AG04449 (cell line): ENCODE measurements at regions not wholly inside any gene's neighbourhood (a gene's known extent, or its start where the extent isn't known, plus 50 kb on each side); places are given as distances from the start of the nearest gene placed in this dataset.
"Not testable (repeated sequence)": the region's sequence is repeated elsewhere in the genome, so short reads cannot be mapped to it uniquely, and the experiment has no call there.

Experiments
- CTCF ChIA-PET: fragments of 350-600 bp; formaldehyde crosslinking; extraction: SDS; loops from one replicate; lab custom pipeline; 2021; ENCODE audit warnings: antibody characterized with exemption; lab: Yijun Ruan, JAX
- POLR2A ChIA-PET: fragments of 400-600, 350-600 bp; formaldehyde crosslinking; extraction: SDS; loops from one replicate; lab custom pipeline; 2020; ENCODE audit warnings: antibody characterized with exemption, inconsistent platforms; lab: Yijun Ruan, JAX
- DNase-seq: peaks from one replicate; pipeline ENCODE4 v3.0.0-alpha.2; 2010; ENCODE audit warnings: low read depth, low spot score
- H3K4me3 ChIP-seq: 2 replicates; pipeline ENCODE4 v1.5.1; 2011; ENCODE audit warnings: low read depth, mild to moderate bottlenecking, control low read depth, low read length
- TF ChIP-seq, protein P1 (sequence below): IDR thresholded peaks from one replicate; pipeline ENCODE4 v1.5.1; 2011; ENCODE audit warnings: mild to moderate bottlenecking, moderate library complexity, low read length, control low read depth, inconsistent platforms; ENCODE audit not compliant: insufficient read depth; ENCODE audit errors: missing control alignments

DNA sequence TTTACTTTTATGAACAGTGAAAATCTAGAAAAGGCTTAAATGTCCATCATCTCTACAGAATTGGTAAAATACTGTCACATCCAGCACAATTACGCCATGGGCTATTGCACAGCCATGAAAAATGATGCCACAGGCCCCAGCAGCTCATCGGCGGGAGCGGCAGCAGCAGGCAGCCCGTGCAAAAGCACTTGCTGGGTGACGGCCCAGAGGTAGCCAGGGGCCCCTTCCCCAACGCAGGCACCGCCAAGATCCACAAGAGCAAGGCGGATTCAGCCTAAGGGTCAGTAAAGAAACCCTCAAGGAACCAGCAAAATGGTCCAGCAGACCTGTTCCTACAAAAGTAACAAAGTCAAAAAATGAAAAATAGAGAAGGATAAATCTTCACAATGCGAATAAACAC, 272.7 kb downstream of the AGTPBP1 start:
- TF ChIP-seq, protein P1, sequence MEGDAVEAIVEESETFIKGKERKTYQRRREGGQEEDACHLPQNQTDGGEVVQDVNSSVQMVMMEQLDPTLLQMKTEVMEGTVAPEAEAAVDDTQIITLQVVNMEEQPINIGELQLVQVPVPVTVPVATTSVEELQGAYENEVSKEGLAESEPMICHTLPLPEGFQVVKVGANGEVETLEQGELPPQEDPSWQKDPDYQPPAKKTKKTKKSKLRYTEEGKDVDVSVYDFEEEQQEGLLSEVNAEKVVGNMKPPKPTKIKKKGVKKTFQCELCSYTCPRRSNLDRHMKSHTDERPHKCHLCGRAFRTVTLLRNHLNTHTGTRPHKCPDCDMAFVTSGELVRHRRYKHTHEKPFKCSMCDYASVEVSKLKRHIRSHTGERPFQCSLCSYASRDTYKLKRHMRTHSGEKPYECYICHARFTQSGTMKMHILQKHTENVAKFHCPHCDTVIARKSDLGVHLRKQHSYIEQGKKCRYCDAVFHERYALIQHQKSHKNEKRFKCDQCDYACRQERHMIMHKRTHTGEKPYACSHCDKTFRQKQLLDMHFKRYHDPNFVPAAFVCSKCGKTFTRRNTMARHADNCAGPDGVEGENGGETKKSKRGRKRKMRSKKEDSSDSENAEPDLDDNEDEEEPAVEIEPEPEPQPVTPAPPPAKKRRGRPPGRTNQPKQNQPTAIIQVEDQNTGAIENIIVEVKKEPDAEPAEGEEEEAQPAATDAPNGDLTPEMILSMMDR, result no peak
- H3K4me3 ChIP-seq, result no peak overlapping the region
- ChIA-PET POLR2A (no interaction called here), CTCF (interaction anchor here (0.7 kb wide), 1 partner anchor 141 kb away, joined by 3 read pairs; no protein-coding TSS in a partner anchor)
- no peak for DNase-seq

DNA sequence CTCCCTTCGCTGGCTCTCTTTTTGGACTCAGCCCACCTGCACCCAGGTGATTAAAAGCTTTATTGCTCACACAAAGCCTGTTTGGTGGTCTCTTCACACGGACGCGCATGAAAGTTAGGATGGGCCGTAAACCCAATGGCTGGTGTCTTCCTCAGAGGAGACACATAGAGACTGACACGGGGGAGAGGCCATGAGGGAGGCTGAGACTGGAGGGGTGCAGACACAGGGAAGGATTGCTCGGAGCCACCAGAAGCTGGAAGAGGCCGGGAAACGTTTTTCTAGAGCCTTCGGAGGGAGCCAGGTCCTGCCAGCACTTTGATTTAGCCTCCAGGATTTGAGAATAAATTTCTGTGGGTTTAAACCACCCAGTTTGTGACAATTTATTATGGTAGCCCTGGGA, 274.9 kb downstream of the AGTPBP1 start:
- DNase-seq, result no peak
- POLR2A ChIA-PET, result no interaction called here
- TF ChIP-seq, protein P1, result no peak
- CTCF ChIA-PET, result no interaction called here
- H3K4me3 ChIP-seq, result no peak overlapping the region

DNA sequence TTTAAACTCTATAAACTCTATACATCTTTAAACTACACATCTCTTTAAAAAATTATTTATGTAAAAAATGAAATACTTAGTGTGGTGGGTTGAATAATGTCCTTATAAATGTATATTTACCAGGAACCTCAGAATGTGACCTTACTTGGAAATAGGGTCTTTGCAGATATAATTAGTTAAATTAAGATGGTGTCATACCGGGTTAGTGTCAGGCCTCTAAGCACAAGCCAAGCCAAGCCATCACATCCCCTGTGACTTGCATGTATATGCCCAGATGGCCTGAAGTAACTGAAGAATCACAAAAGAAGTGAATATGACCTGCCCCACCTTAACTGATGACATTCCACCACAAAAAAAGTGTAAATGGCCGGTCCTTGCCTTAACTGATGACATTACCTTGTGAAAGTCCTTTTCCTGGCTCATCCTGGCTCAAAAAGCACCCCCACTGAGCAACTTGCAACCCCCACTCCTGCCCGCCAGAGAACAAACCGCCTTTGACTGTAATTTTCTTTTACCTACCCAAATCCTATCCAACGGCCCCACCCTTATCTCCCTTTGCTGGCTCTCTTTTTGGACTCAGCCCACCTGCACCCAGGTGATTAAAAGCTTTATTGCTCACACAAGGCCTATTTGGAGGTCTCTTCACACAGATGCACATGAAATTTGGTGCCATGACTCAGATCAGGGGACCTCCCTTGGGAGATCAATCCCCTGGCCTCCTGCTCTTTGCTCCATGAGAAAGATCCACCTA, 283.5 kb downstream of the AGTPBP1 start:
- H3K4me3 ChIP-seq, POLR2A ChIA-PET, CTCF ChIA-PET, DNase-seq: not testable (repeated sequence)

DNA sequence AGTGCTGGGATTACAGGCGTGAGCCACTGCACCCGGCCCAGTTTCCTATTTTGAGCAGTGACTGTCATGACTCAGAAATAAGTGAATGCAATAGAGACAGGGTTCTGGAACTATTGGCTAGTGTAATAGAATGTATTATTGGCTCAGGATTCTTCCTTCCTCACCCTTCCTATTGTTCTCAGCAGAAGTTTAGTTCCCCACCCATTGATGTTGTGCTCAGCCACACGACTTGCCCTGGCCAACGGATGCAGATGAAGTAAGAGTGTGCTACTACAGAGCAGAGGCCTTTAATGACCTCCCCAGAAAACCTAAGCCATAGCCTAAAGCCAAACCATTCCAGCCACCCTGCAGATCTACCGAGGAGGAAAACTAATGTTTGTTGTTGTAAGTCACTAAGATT, 287.9 kb downstream of the AGTPBP1 start:
- CTCF ChIA-PET, result no interaction called here
- TF ChIP-seq, protein P1, result no peak
- no peak overlapping the region for H3K4me3 ChIP-seq
- POLR2A ChIA-PET, result no interaction called here
- DNase-seq, result no peak

DNA sequence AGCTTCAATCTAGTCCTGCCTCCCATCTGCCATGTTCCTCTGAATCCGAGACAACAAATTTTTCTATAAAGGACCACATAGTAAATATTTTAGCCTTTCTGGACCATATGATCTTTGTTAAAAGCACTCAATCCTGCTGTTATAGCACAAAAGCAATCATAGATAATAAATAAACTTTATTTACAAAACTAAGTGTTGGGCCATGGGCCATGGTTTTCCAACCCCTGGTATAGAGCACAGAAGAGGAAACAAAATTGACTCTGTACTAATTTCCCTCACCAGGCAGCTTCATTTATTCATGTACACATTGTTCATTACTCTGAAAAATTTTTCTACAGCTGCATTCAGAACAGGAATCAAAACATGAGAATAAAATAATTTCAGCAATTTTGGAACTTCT, 288.9 kb downstream of the AGTPBP1 start:
- DNase-seq, result no peak
- no peak overlapping the region for H3K4me3 ChIP-seq
- ChIA-PET POLR2A (no interaction called here), CTCF (no interaction called here)
- TF ChIP-seq, protein P1, result no peak

DNA sequence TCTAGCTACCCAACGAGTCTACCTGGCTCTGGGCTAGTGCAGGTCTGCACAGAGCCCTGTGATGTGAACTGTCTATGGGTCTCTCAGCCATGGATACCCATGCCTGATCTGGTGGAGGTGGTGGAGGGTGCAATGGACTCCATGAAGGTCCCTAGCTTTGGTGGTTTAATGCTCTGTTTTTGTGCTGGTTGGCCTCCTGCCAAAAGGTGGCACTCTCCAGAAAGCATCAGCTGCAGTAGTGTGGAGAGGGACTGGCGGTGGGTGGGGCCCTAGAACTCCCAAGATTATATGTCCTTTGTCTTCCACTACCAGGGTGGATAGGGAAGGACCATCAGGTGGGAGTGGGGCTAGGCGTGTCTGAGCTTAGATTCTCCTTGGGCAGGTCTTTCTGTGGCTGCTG, 290.1 kb downstream of the AGTPBP1 start:
- H3K4me3 ChIP-seq, result no peak overlapping the region

More for the DNA sequence above, 290.1 kb downstream of the AGTPBP1 start:
- POLR2A ChIA-PET, result no interaction called here
- CTCF ChIA-PET, result no interaction called here
- TF ChIP-seq, protein P1, result no peak
- no peak for DNase-seq
